Keratinocyte (primary cell): ENCODE measurements at regions not wholly inside any gene's neighbourhood (a gene's known extent, or its start where the extent isn't known, plus 50 kb on each side); places are given as distances from the start of the nearest gene placed in this dataset.

Source experiments
- DNase-seq: peaks from one replicate; pipeline ENCODE4 v3.0.0-alpha.2; 2011; ENCODE audit warnings: low read depth, missing footprints, low spot score
- FAIRE-seq: peaks from 2 replicates; lab custom pipeline; 2011; peaks lifted over from hg19 to GRCh38; lab: Jason Lieb, UNC
- H2AFZ ChIP-seq: 2 replicates; pipeline ENCODE4 v1.6.0; 2012; ENCODE audit warnings: low read length, control low read depth, inconsistent platforms; ENCODE audit not compliant: control insufficient read depth
- H3K27ac ChIP-seq: 2 replicates; pipeline ENCODE4 v1.5.1; 2011; ENCODE audit warnings: low read length; ENCODE audit not compliant: control insufficient read depth, insufficient read depth
- H3K27me3 ChIP-seq: 3 replicates; pipeline ENCODE4 v1.6.0; 2011; ENCODE audit warnings: low read length; ENCODE audit not compliant: control insufficient read depth, insufficient read depth; ENCODE audit errors: extremely low read depth
- H3K36me3 ChIP-seq, 2 experiments: 2 replicates in 1 of 2; 3 replicates in 1 of 2; pipeline ENCODE4 v1.5.1; 2011; ENCODE audit warnings: low read length in 2 of 2, mild to moderate bottlenecking in 1 of 2; ENCODE audit not compliant: control insufficient read depth in 2 of 2, insufficient read depth in 2 of 2; ENCODE audit errors: extremely low read depth in 1 of 2
- H3K4me1 ChIP-seq: 3 replicates; pipeline ENCODE4 v1.5.1; 2011; ENCODE audit warnings: low read length; ENCODE audit not compliant: control insufficient read depth, insufficient read depth; ENCODE audit errors: extremely low read depth
- H3K4me2 ChIP-seq: 3 replicates; pipeline ENCODE4 v1.6.0; 2011; ENCODE audit warnings: low read depth, low read length; ENCODE audit not compliant: control insufficient read depth, insufficient read depth; ENCODE audit errors: extremely low read depth
- H3K4me3 ChIP-seq, 3 experiments: fragments of 200-600 bp in 1 of 3; sonication (generic) in 1 of 3; 2 replicates in 2 of 3; 3 replicates in 1 of 3; pipeline ENCODE4 v1.5.1; 2011 to 2016; ENCODE audit warnings: low read length in 3 of 3, mild to moderate bottlenecking in 3 of 3, control low read depth in 2 of 3, inconsistent platforms in 1 of 3, low read depth in 1 of 3, mixed read lengths in 1 of 3, mixed run types in 1 of 3, moderate library complexity in 1 of 3; ENCODE audit not compliant: control insufficient read depth in 2 of 3, insufficient read depth in 2 of 3; ENCODE audit errors: extremely low read depth in 1 of 3
- H3K79me2 ChIP-seq: 2 replicates; pipeline ENCODE4 v1.6.0; 2012; ENCODE audit warnings: low read length; ENCODE audit not compliant: control insufficient read depth, insufficient read depth
- H3K9ac ChIP-seq: 3 replicates; pipeline ENCODE4 v1.6.0; 2011; ENCODE audit warnings: low read length; ENCODE audit not compliant: control insufficient read depth, insufficient read depth; ENCODE audit errors: extremely low read depth
- H3K9me1 ChIP-seq: 3 replicates; pipeline ENCODE4 v1.6.0; 2011; ENCODE audit warnings: low read length; ENCODE audit not compliant: control insufficient read depth, insufficient read depth; ENCODE audit errors: extremely low read depth
- H3K9me3 ChIP-seq: 2 replicates; pipeline ENCODE4 v1.5.1; 2012; ENCODE audit warnings: low read depth, low read length; ENCODE audit not compliant: control insufficient read depth
- H4K20me1 ChIP-seq: 3 replicates; pipeline ENCODE4 v1.6.0; 2011; ENCODE audit warnings: low read length; ENCODE audit not compliant: control insufficient read depth, insufficient read depth; ENCODE audit errors: extremely low read depth
- CTCF ChIP-seq, 3 experiments: IDR thresholded peaks in 1 of 3; conservative IDR thresholded peaks in 1 of 3; optimal IDR thresholded peaks in 1 of 3; 2 replicates in 2 of 3; 3 replicates in 1 of 3; pipeline versions ENCODE3 to v1.5.1; 2011; ENCODE audit warnings: low read length in 3 of 3, mild to moderate bottlenecking in 3 of 3, moderate library complexity in 2 of 3, control low read depth in 1 of 3, inconsistent platforms in 1 of 3; ENCODE audit not compliant: insufficient read depth in 2 of 3; ENCODE audit errors: extremely low read depth in 1 of 3
- EZH2 ChIP-seq: IDR thresholded peaks from one replicate; pipeline ENCODE4 v1.6.1; 2012; ENCODE audit warnings: inconsistent platforms, mild to moderate bottlenecking, low read length, moderate library complexity
- dilution Hi-C: fragments of 300-500 bp; cut with MboI; formaldehyde crosslinking; loops from one replicate; pipeline ENCODE4 v1.7.0; 2020; ENCODE audit warnings: low sequenced_read_pairs; ENCODE audit not compliant: extremely low pct_ligation_motif_present

- H2AFZ ChIP-seq: no peak overlapping the region
- no peaks in the 10 kb centered on the region for H4K20me1 ChIP-seq
- H3K9ac ChIP-seq: no peak overlapping the region
- TF ChIP-seq CTCF (optimal IDR thresholded peaks at IDR 0.05 in 1 of 3, IDR thresholded peaks at IDR 0.05 in 1 of 3, conservative IDR thresholded peaks at IDR 0.05 in 1 of 3; ENCODE audit: extremely low read depth in 1 of 3, insufficient read depth in 2 of 3, low read length in 3 of 3) (no peak), EZH2 (no peak)
- no peaks in the 10 kb centered on the region for H3K79me2 ChIP-seq
- no peaks in the 10 kb centered on the region for H3K9me1 ChIP-seq
- H3K4me3 ChIP-seq: no peak overlapping the region
- no peak overlapping the region for H3K27ac ChIP-seq
- no peak overlapping the region for H3K4me2 ChIP-seq
- no peaks in the 10 kb centered on the region for H3K36me3 ChIP-seq
- dilution Hi-C loops: no loop called here
- H3K9me3 ChIP-seq: peaks cover 5% of the 10 kb centered on the region
- H3K27me3 ChIP-seq: no peaks in the 10 kb centered on the region
- FAIRE-seq: no peak
- no peaks in the 10 kb centered on the region for H3K4me1 ChIP-seq
- no peak for DNase-seq
Measured at GRCh38 chr10:131755200-131755599, 145.6 kb upstream of the PPP2R2D start.

- no peak overlapping the region for H3K4me2 ChIP-seq
- no peak overlapping the region for H3K9ac ChIP-seq
- no peak overlapping the region for H3K4me3 ChIP-seq
- no peak for FAIRE-seq
- H3K27ac ChIP-seq: no peak overlapping the region
- no peaks in the 10 kb centered on the region for H3K4me1 ChIP-seq
- no peaks in the 10 kb centered on the region for H4K20me1 ChIP-seq
- no peak for TF ChIP-seq EZH2
- TF ChIP-seq CTCF (optimal IDR thresholded peaks at IDR 0.05 in 1 of 3, IDR thresholded peaks at IDR 0.05 in 1 of 3, conservative IDR thresholded peaks at IDR 0.05 in 1 of 3; ENCODE audit: extremely low read depth in 1 of 3, insufficient read depth in 2 of 3, low read length in 3 of 3): no peak
- dilution Hi-C loops: no loop called here
- no peaks in the 10 kb centered on the region for H3K36me3 ChIP-seq
- no peaks in the 10 kb centered on the region for H3K79me2 ChIP-seq
- H3K9me1 ChIP-seq: no peaks in the 10 kb centered on the region
- no peaks in the 10 kb centered on the region for H3K27me3 ChIP-seq
- peaks cover 5% of the 10 kb centered on the region for H3K9me3 ChIP-seq
- H2AFZ ChIP-seq: no peak overlapping the region
- no peak for DNase-seq
Measured at GRCh38 chr10:131757285-131758058, 143.3 kb upstream of the PPP2R2D start.
